GM12878 (cell line): ENCODE measurements at regions not wholly inside any gene's neighbourhood (a gene's known extent, or its start where the extent isn't known, plus 50 kb on each side); places are given as distances from the start of the nearest gene placed in this dataset.

Source experiments
- ATAC-seq: fragments of 200-7000 bp; cut with Tn5 transposase; 3 replicates; pipeline ENCODE4 v1.9.1; 2020; ENCODE audit warnings: mild to moderate bottlenecking, moderate library complexity
- BruUV-seq: library from RNA; stranded (reverse); fragments of 400-500 nt; replicated peaks from 2 replicates; lab custom pipeline; 2021; lab: Mats Ljungman, UMichigan
- CTCF ChIA-PET: fragments of 300-600 bp; sonication (Branson Sonifier 250); formaldehyde crosslinking; extraction: SDS; loops from one replicate; lab custom pipeline; 2021; ENCODE audit warnings: inconsistent platforms; lab: Yijun Ruan, JAX
- POLR2A ChIA-PET: fragments of 350-600 bp; formaldehyde crosslinking; extraction: SDS; loops from one replicate; lab custom pipeline; 2021; ENCODE audit warnings: inconsistent platforms; lab: Charles Lee
- RAD21 ChIA-PET: fragments of 300-600 bp; sonication (Branson Sonifier 250); formaldehyde crosslinking; loops from one replicate; lab custom pipeline; 2023; ENCODE audit warnings: antibody characterized with exemption; ENCODE audit not compliant: unreplicated experiment; lab: Charles Lee
- SMC1A ChIA-PET: fragments of 300-600 bp; sonication (Branson Sonifier 250); formaldehyde crosslinking; loops from one replicate; lab custom pipeline; 2023; ENCODE audit not compliant: unreplicated experiment, uncharacterized antibody; lab: Charles Lee
- DNase-seq: peaks from one replicate; pipeline ENCODE4 v3.0.0-alpha.2; 2011; ENCODE audit warnings: low read depth, low spot score
- FAIRE-seq: peaks from 3 replicates; lab custom pipeline; 2011; peaks lifted over from hg19 to GRCh38; lab: Jason Lieb, UNC
- H2AFZ ChIP-seq: 2 replicates; pipeline ENCODE4 v1.6.0; 2011; ENCODE audit warnings: low read depth, low read length, control low read depth; ENCODE audit not compliant: control insufficient read depth
- H3K27ac ChIP-seq: 2 replicates; pipeline ENCODE4 v1.5.1; 2011; ENCODE audit warnings: control low read depth; ENCODE audit not compliant: control insufficient read depth, insufficient read depth
- H3K27me3 ChIP-seq, 2 experiments: replicated peaks in 1 of 2; 2 replicates each; pipeline versions ENCODE4 v1.6.0 to v1.6.1; 2011; ENCODE audit warnings: low read length in 1 of 2; ENCODE audit not compliant: control insufficient read depth in 2 of 2, insufficient read depth in 2 of 2
- H3K36me3 ChIP-seq, 2 experiments: 2 replicates each; pipeline ENCODE4 v1.5.1; 2011; ENCODE audit warnings: low read length in 1 of 2; ENCODE audit not compliant: control insufficient read depth in 2 of 2, insufficient read depth in 2 of 2
- H3K4me1 ChIP-seq: 2 replicates; pipeline ENCODE4 v1.6.1; 2011; ENCODE audit warnings: mild to moderate bottlenecking, low read length, moderate library complexity, mixed read lengths; ENCODE audit not compliant: control insufficient read depth, insufficient read depth
- H3K4me2 ChIP-seq: 2 replicates; pipeline ENCODE4 v1.6.0; 2011; ENCODE audit warnings: control low read depth; ENCODE audit not compliant: control insufficient read depth, insufficient read depth
- H3K4me3 ChIP-seq: fragments of 200-600 bp; sonication (generic); 2 replicates; pipeline ENCODE4 v1.5.1; 2016
- H3K79me2 ChIP-seq: 2 replicates; pipeline ENCODE4 v1.6.0; 2011; ENCODE audit warnings: low read length; ENCODE audit not compliant: control insufficient read depth, insufficient read depth
- H3K9ac ChIP-seq: 2 replicates; pipeline ENCODE4 v1.8.0; 2011; ENCODE audit warnings: low read length, control low read depth, mixed read lengths; ENCODE audit not compliant: control insufficient read depth, insufficient read depth
- H3K9me3 ChIP-seq: replicated peaks from 3 replicates; pipeline ENCODE4 v1.5.1; 2011; ENCODE audit warnings: mild to moderate bottlenecking, low read length; ENCODE audit not compliant: control insufficient read depth, insufficient read depth
- H4K20me1 ChIP-seq: 2 replicates; pipeline ENCODE4 v1.6.0; 2011; ENCODE audit not compliant: control insufficient read depth, insufficient read depth
- ATF2 ChIP-seq: IDR thresholded peaks from 2 replicates; pipeline ENCODE4 v1.6.1; 2012; ENCODE audit warnings: low read length, inconsistent platforms
- CBX3 ChIP-seq: fragments of 200-600 bp; sonication (generic); IDR thresholded peaks from 2 replicates; pipeline ENCODE4 v1.6.1; 2016; ENCODE audit warnings: low read depth, borderline replicate concordance
- CTCF ChIP-seq, 3 experiments: IDR thresholded peaks in 2 of 3; conservative IDR thresholded peaks in 1 of 3; 2 replicates each; pipeline ENCODE4 v1.5.1; 2011; ENCODE audit warnings: low read depth in 3 of 3, low read length in 3 of 3, mild to moderate bottlenecking in 3 of 3, control low read depth in 2 of 3, moderate library complexity in 2 of 3, inconsistent platforms in 1 of 3, mixed read lengths in 1 of 3; ENCODE audit not compliant: control insufficient read depth in 2 of 3, insufficient read depth in 1 of 3; ENCODE audit errors: extremely low read depth in 1 of 3
- NBN ChIP-seq: fragments of 450-650 bp; IDR thresholded peaks from 2 replicates; pipeline ENCODE4 v1.6.1; 2016
- RAD51 ChIP-seq: fragments of 450-650 bp; IDR thresholded peaks from 2 replicates; pipeline ENCODE4 v1.6.1; 2016; ENCODE audit warnings: moderate library complexity, mild to moderate bottlenecking, inconsistent platforms
- RB1 ChIP-seq: fragments of 450-650 bp; formaldehyde crosslinking; IDR thresholded peaks from 2 replicates; pipeline ENCODE4 v1.6.1; 2017; ENCODE audit warnings: mild to moderate bottlenecking, borderline replicate concordance
- RCOR1 ChIP-seq: conservative IDR thresholded peaks from 2 replicates; pipeline ENCODE4 v1.6.1; 2012; ENCODE audit warnings: low read depth, low read length, improper control_type of control experiment
- RUNX3 ChIP-seq: IDR thresholded peaks from 2 replicates; pipeline ENCODE4 v1.6.1; 2012; ENCODE audit warnings: low read length, inconsistent platforms
- SRF ChIP-seq, 2 experiments: IDR thresholded peaks; 2 replicates each; pipeline ENCODE4 v1.6.1; 2011; ENCODE audit warnings: low read depth in 2 of 2, low read length in 2 of 2, mild to moderate bottlenecking in 1 of 2, moderate library complexity in 1 of 2
- STAT3 ChIP-seq: IDR thresholded peaks from 2 replicates; pipeline ENCODE4 v1.6.1; 2011; ENCODE audit warnings: low read depth, low read length, improper control_type of control experiment
- ZSCAN29 ChIP-seq: fragments of 450-650 bp; IDR thresholded peaks from 2 replicates; pipeline ENCODE4 v1.6.1; 2017; ENCODE audit warnings: mild to moderate bottlenecking, moderate library complexity
- WGBS: methylation state at CpG from one replicate; pipeline ENCODE4 v1.1.6; 2016; ENCODE audit warnings: low lambda C conversion rate; ENCODE audit not compliant: insufficient replicate concordance, insufficient coverage; ENCODE audit errors: missing lambda C conversion rate; 5-methylcytosine and 5-hydroxymethylcytosine counted together
- in situ Hi-C: fragments of 300-500 bp; cut with MboI; formaldehyde crosslinking; loops from 9 replicates; pipeline ENCODE4 v1.14.3; 2018; ENCODE audit warnings: mixed read lengths
- intact Hi-C: fragments of 100-400 bp; cut with micrococcal nuclease; formaldehyde crosslinking; loops from one replicate; pipeline ENCODE4 v1.14.2; 2022; ENCODE audit not compliant: unreplicated experiment

GRCh38 chr10:78660446-78661106 is 408.2 kb upstream of the ZMIZ1 start:
- FAIRE-seq (no peak), ATAC-seq (no peak), DNase-seq (no peak)
- no peaks in the 10 kb centered on the region for H4K20me1 ChIP-seq
- no peak overlapping the region for H3K4me3 ChIP-seq
- ChIA-PET CTCF (interaction anchor here (0.7 to 4.8 kb wide), 2 partner anchors 109 to 614 kb away, joined by 3 to 36 read pairs; no protein-coding TSS in a partner anchor), POLR2A (no interaction called here), RAD21 (interaction anchor here (1.0 kb wide), 1 partner anchor 534 kb away, joined by 3 read pairs; no protein-coding TSS in a partner anchor), SMC1A (interaction anchor here (1.3 kb wide), 1 partner anchor 534 kb away, joined by 4 read pairs; no protein-coding TSS in a partner anchor)
- H3K4me1 ChIP-seq = peaks cover 8% of the 10 kb centered on the region
- intact Hi-C loops = no loop called here
- H3K27ac ChIP-seq = no peak overlapping the region
- in situ Hi-C loops = no loop called here
- no peaks in the 10 kb centered on the region for H3K27me3 ChIP-seq
- WGBS = 62% methylated on average over 7 of the region's 7 CpGs
- BruUV-seq = no TSS peak
- H3K9ac ChIP-seq = no peak overlapping the region
- no peak for TF ChIP-seq CTCF (IDR thresholded peaks at IDR 0.05 in 2 of 3, conservative IDR thresholded peaks at IDR 0.05 in 1 of 3; ENCODE audit: control insufficient read depth in 2 of 3, extremely low read depth in 1 of 3, insufficient read depth in 1 of 3, low read depth in 3 of 3, low read length in 3 of 3)
- TF ChIP-seq ZSCAN29 = no peak
- no peak for TF ChIP-seq ATF2
- no peak for TF ChIP-seq NBN
- no peak for TF ChIP-seq SRF (IDR thresholded peaks at IDR 0.05; ENCODE audit: low read depth in 2 of 2, low read length in 2 of 2)
- no peak for TF ChIP-seq RCOR1
- TF ChIP-seq RAD51 = no peak
- TF ChIP-seq RB1 = no peak
- TF ChIP-seq STAT3 = no peak
- TF ChIP-seq RUNX3 = no peak
- TF ChIP-seq CBX3 = no peak
- no peaks in the 10 kb centered on the region for H3K79me2 ChIP-seq
- no peak overlapping the region for H2AFZ ChIP-seq
- H3K4me2 ChIP-seq = no peak overlapping the region
- peaks cover 2% of the 10 kb centered on the region for H3K9me3 ChIP-seq
- no peaks in the 10 kb centered on the region for H3K36me3 ChIP-seq
